Activated CD8-positive, alpha-beta memory T cell treated with anti-CD3 and anti-CD28 coated beads for 24 hours (primary cell): ENCODE measurements at regions not wholly inside any gene's neighbourhood (a gene's known extent, or its start where the extent isn't known, plus 50 kb on each side); places are given as distances from the start of the nearest gene placed in this dataset.

Source experiments
- DNase-seq: peaks from one replicate; pipeline ENCODE4 v3.0.0-alpha.2; 2020

GRCh38 chr1:101079341-101079740 lies 53.8 kb upstream of the DPH5 start:
- no peak for DNase-seq

- DNase-seq = no peak
Observed at GRCh38 chr1:101077849-101078248, 52.3 kb upstream of the DPH5 start.

GRCh38 chr1:101075926-101076325 lies 50.3 kb upstream of the DPH5 start:
- no peak for DNase-seq
